ENCODE measurements at regions not wholly inside any gene's neighbourhood (a gene's known extent, or its start where the extent isn't known, plus 50 kb on each side); places are given as distances from the start of the nearest gene placed in this dataset.
"Not testable (repeated sequence)": the region's sequence is repeated elsewhere in the genome, so short reads cannot be mapped to it uniquely, and the experiment has no call there.

GRCh38 chr3:10628891-10629670 is 123.7 kb upstream of the ATP2B2 start:
- no peak for DNase-seq

GRCh38 chr3:10629671-10630040 is 124.3 kb upstream of the ATP2B2 start:
- no peak for DNase-seq

- no peak for DNase-seq
Observed at GRCh38 chr3:10631224-10631623, 125.8 kb upstream of the ATP2B2 start.

GRCh38 chr3:10632125-10632524 is 126.7 kb upstream of the ATP2B2 start:
- no peak for DNase-seq

- no peak for DNase-seq
Observed at GRCh38 chr3:10632741-10633140, 127.4 kb upstream of the ATP2B2 start.

- DNase-seq: no peak
Observed at GRCh38 chr3:10635446-10636076, 130.2 kb upstream of the ATP2B2 start.

GRCh38 chr3:10637342-10637741 is 132.0 kb upstream of the ATP2B2 start:
- DNase-seq: no peak

- no peak for DNase-seq
Observed at GRCh38 chr3:10638466-10638865, 133.1 kb upstream of the ATP2B2 start.

- no peak for DNase-seq
Observed at GRCh38 chr3:10641760-10642159, 136.4 kb upstream of the ATP2B2 start.

- DNase-seq: no peak
Observed at GRCh38 chr3:10644189-10644588, 138.8 kb upstream of the ATP2B2 start.

- no peak for DNase-seq
Observed at GRCh38 chr3:10645800-10646199, 140.4 kb upstream of the ATP2B2 start.

- DNase-seq: no peak
Observed at GRCh38 chr3:10646531-10647335, 141.3 kb upstream of the ATP2B2 start.

GRCh38 chr3:10647376-10647775 is 142.0 kb upstream of the ATP2B2 start:
- no peak for DNase-seq

GRCh38 chr3:10648181-10648580 is 142.8 kb upstream of the ATP2B2 start:
- DNase-seq: no peak

- DNase-seq: not testable (repeated sequence)
Observed at GRCh38 chr3:10649463-10649862, 144.1 kb upstream of the ATP2B2 start.

- DNase-seq: no peak
Observed at GRCh38 chr3:10651506-10651905, 146.1 kb upstream of the ATP2B2 start.

GRCh38 chr3:10653241-10653640 is 147.9 kb upstream of the ATP2B2 start:
- DNase-seq: no peak

GRCh38 chr3:10653866-10654611 is 148.7 kb upstream of the ATP2B2 start:
- DNase-seq: no peak

- no peak for DNase-seq
Observed at GRCh38 chr3:10655105-10655504, 149.7 kb upstream of the ATP2B2 start.

GRCh38 chr3:10657339-10657738 is 152.0 kb upstream of the ATP2B2 start:
- DNase-seq: not testable (repeated sequence)

GRCh38 chr3:10665592-10665991 is 150.4 kb upstream of the SLC6A11 start:
- no peak for DNase-seq

- DNase-seq: no peak
Observed at GRCh38 chr3:10666621-10667020, 149.4 kb upstream of the SLC6A11 start.

- no peak for DNase-seq
Observed at GRCh38 chr3:10667269-10667668, 148.8 kb upstream of the SLC6A11 start.
